GM21717 (cell line): ENCODE measurements at regions not wholly inside any gene's neighbourhood (a gene's known extent, or its start where the extent isn't known, plus 50 kb on each side); places are given as distances from the start of the nearest gene placed in this dataset.
"Not testable (repeated sequence)": the region's sequence is repeated elsewhere in the genome, so short reads cannot be mapped to it uniquely, and the experiment has no call there.

Experiments used
- ATAC-seq: cut with Tn5 transposase; IDR thresholded peaks from one replicate; pipeline ENCODE4 v1.9.1; 2021; ENCODE audit warnings: mild to moderate bottlenecking, moderate library complexity; ENCODE audit not compliant: unreplicated experiment

DNA sequence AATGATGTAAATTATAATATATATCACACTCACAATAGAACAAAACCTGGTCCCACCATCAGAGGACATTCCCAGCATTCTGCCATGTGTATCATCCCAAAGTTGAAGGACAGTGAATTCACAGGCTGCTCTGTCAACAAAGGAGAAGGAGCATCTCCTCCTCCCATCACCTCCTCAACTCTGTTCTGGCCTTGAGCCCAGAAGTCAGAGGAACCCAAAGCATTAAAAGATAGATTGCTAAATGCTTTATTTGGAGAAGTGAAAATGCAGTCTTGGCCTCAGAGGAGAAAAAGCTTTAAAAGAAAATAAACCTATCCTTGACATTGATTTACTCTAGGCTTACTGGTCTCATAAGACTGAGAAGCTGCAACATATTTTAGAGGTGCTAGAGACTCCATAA, 268.8 kb upstream of the RASGEF1B start:
- ATAC-seq = no peak

DNA sequence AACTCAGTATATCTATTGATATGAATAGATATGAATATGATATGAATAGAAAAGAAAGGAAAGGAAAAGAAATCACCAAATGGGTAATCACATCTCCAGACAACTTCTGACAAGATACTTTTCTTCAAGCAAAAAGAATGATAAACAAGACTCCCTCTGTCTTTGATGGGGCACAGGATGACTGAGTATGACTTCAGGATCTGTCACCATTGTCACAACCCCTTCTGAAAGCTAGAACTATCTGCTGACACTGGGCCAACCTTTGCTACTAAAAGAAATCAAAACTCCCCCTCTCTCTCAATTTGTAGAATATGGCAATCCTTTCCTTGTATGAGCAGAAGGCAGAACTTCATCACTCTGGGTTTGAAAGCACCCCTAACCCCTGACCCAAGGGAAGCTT, 267.2 kb upstream of the RASGEF1B start:
- no peak for ATAC-seq

DNA sequence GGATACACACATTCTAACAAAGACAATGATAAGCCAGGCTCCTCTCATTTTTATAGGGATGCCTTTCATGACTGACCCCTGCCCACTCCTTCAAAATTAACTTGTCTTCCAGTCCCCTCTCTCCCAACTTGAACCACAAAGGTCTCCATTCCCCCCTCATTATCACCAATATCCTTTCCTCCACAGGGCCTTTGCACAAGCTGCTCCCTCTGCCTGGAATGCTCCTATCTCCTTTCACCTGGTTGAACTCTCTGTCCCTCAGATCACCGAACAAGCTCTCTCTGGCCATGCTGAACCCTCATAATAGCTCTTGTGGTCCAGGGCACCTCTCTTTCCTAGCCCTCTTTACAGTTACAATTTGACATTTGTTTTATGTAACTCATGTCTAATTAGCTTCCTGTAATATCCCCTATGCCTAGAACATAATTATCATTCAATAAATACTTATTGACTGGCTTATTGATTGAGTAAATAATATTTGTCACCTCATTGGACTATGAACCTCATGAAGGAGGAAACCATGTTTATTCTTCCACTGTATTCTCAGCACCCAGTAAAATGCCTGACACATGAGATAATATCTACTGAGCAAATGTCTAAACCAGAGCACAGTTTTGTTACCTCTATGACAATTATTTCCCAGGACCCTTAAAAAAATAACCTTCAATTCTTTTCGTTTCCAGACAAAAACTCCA, 266.3 kb upstream of the RASGEF1B start:
- ATAC-seq = no peak

DNA sequence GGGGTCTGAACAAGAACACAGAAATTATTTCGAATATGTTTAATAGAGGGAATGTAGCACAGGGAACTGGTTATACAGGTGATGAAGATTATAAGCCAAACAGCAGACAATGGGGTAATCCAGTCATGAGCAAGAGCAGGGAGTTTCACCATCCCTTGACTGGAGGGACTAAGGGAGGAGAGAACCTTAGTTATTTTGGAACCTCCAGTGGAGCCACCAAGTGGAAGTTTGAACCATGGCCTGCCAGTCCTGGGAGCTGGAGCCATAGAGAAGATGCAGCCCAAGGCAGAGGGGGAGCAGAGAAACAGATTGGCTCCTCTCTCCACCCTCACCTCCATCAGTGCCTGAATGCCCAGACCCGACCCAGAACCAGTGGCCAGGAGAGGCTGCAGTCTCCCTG, 264.6 kb upstream of the RASGEF1B start:
- no peak for ATAC-seq

DNA sequence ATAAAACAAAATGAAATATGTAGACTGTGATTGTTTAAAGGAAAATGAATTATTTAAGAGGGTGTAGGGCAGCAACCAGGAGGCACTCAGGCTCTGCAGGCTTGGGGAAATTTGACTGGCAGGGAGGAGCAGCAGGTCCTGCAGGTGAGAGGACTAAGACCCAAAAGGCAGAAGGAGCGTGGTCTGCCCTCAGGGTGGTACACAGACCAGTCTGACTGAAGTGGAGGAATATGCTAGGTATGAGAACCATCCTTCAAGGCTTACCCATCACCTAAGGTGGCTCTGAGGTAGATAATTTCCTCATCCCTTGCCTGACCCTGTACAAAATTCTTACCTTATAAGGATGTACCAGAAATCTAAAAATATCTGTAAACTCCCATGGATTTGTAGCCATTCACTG, 261.3 kb upstream of the RASGEF1B start:
- ATAC-seq = no peak

DNA sequence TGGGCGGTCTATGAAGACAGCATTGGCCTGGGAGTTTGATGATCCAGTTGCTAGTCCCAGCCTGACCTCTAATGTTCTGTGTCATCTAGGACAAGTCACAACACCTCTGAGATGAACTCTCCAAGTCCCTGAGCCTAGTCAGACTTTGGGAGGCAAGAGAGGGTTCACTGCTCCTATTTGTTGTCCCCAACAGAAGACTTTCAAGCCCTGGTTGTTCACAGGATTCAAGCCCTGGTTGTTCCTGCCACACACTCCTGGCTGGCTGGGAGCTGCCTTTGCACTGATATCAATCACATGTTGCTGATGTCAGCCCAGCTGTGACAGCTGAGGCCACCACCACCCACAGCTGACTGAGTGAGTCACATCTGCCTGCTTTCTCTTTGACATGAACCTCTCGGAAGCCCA, 253.2 kb upstream of the RASGEF1B start:
- ATAC-seq = peak; percentile 99

DNA sequence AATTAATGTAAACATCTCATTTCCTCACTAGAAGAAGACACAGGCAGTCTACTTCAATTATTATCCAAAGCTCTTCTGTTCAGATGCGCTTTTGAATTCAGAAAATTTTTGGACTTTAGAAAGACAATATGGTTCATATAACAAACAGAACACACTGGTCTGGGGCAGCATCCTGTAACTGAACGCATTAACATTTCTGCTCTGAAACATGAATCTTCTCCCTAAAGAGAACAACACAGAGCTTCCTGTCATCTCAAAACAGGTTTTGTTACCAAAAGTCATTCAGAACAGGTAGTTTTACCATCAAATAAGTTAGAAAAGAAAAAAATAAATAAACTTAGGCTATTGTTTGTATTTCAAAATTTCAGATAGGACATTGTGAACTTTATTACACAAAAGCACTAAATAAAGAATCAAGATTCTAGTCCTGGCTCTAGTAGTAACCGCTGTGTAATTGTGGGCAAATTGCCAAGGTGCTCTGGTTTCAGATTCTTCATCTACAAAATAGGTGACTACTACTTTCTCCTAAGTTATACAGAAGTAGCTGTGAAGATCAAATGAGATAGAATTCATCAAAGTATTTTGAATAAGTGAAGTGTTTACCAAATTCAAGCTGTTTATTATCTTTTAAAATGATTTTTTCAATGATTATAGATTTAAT, 252.3 kb upstream of the RASGEF1B start:
- ATAC-seq = no peak

DNA sequence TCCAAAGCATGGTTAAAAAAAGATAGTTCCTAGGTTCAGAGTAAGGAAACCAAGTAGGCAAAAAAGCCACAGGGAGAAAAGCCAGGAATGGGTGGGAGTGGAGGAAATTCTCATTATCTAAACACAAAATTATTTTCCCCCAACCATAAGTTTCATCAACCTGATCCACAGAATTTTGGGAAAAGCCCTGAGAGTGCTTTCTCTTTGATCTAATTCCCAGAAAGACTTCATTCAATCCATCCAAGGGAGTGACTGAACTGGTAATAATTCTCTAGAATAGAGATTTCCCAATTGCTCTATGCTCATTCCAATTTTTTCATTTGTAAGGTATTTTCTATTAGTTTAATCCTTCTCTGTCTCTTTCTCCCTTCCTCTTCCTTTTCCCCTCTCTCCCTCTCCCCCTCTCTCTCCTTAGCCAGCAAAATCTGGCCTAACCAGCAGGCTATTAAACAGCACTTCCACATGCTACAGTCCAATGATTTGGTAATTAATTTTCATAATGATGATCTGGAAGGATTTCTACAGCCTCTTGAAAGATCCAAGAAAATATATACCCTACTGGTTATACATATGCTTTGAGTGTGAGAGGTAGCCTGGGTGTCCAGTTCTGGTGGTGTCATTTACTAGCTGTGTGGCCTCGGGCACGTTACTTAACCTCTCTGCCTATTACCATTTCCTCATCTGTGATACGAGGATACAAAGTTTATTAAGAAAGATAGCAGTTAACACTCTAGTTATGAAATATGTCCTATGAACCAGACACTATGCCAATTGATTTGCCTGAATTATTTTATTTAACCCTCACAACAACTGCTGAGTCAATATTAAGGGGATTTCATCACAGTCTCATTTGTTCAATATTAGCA, 251.5 kb upstream of the RASGEF1B start:
- no peak for ATAC-seq

DNA sequence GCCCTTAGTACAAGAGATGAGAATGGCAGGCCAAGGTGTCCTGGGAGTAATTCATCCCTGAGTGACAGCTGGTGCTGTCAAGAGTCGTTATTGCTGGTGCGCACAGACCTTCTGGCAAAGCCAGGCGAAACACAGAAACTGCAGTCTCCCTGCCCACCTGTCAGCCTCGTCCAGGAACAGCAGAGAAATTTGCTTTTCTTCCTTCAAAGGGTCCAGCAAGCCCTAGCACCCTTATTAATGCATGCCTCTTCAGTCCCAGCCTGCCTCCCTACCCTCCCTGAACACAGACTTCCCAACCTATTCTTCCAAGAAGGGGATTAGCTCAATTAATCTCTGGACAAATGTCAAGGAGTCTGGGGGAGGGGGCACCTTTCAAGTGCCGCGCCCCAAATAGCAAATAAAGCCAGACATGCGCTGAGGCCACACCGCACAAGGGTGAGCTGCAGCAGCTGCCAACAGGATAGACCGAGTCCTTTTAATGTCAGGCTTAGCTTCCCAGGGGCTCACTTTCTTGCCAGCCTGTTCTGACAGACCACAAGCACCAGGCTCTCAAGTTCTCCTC, 250.7 kb upstream of the RASGEF1B start:
- no peak for ATAC-seq

DNA sequence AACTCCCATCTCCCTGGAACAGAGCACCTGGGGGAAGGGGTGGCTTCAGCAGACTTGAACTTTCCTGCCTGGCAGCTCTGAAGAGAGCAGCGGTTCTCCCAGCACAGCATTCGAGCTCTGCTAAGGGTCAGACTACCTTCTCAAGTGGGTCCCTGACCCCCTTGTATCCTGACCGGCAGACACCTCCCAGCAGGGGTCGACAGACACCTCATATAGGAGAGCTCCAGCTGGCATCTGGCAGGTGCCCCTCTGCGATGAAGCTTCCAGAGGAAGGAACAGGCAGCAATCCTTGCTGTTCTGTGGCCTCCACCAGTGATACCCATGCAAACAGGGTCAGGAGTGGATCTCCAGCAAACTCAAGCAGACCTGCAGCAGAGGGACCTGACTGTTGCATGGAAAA, 244.1 kb upstream of the RASGEF1B start:
- no peak for ATAC-seq

DNA sequence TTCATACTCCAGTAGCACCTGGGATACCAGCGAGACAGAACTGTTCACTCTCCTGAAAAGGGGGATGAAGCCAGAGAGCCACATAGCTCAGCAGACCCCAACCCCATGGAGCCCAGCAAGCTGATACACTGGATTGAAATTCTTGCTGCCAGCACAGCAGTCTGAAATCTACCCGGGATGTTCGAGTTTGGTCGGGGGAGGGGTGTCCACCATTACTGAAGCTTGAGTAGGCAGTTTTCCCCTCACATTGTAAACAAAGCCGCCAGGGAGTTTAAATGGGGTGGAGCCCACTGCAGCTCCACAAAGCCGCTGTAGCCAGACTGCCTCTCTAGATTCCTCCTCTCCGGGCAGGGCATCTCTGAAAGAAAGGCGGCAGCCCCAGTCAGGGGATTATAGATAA, 243.7 kb upstream of the RASGEF1B start:
- ATAC-seq = not testable (repeated sequence)

DNA sequence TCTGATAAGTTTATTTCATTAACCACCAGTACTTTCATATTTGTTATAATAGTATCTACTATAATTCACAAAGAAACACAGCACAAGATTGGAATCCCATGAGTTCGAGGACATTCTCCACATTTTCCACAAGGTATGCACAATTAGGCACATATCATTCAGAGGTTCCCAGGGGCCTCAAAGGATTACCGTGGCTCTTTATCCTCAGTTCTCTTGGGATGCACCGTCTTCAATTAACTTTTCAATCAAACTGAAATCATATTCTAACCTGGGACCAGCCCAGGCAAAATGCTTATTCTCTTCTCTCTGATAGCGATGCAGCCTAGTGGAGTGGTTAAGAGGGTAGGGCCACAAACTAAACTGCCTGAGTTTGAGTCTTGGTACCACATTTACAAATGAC, 242.6 kb upstream of the RASGEF1B start:
- ATAC-seq = no peak

DNA sequence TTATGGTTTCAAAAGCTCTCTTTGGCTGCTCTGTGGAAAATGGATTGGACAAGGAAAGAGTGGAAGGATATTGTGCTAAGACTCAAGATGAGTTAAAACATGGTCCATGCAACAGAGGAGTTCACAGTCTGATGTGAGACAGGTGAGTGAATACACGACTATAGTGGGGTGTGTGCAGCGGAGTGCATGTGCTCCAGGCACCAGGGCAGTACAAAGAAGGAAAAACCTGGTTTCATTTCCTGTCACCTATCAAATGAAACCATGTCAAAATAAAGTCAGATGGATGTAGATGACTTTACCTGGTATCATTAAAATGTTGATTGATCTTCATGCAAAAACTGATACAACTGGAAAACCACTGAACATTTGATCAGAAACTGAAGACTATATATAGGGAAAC, 241.0 kb upstream of the RASGEF1B start:
- no peak for ATAC-seq

DNA sequence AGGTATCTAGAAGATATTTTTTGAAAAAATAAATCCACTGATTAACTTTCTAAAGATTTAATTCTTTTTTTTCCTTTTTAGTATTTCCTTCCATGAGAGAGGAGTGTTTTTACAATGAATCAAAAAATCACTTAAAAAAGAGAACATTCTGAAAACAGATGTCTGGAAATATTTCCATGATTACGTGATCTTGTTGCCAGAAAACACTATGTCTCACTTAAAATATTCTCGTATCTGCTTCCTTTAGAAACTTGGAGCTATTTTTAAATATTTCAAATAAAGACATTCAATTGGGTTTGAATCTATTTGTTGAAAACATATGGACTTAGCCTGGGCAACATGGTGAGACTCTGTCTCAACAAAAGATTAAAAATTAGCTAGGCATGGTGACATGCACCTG, 232.8 kb upstream of the RASGEF1B start:
- no peak for ATAC-seq

DNA sequence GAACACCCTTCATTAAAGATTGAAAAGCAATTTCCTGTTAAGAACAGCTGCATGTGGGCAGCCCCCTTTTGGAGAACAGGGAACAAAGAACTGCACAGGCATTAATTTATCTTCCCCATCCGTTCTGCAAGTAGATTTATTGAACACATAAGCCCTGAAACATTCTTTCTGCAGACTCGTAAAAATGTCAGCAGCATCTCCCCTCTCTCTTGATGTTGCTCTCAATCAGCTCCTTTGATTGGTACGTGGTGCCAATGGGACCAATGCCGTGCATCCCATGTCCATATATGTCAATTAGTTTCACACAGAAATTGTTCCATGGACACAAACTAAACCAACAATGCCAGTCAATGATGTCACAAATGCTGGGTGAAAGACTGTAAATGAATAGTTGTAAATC, 228.5 kb upstream of the RASGEF1B start:
- ATAC-seq = no peak

DNA sequence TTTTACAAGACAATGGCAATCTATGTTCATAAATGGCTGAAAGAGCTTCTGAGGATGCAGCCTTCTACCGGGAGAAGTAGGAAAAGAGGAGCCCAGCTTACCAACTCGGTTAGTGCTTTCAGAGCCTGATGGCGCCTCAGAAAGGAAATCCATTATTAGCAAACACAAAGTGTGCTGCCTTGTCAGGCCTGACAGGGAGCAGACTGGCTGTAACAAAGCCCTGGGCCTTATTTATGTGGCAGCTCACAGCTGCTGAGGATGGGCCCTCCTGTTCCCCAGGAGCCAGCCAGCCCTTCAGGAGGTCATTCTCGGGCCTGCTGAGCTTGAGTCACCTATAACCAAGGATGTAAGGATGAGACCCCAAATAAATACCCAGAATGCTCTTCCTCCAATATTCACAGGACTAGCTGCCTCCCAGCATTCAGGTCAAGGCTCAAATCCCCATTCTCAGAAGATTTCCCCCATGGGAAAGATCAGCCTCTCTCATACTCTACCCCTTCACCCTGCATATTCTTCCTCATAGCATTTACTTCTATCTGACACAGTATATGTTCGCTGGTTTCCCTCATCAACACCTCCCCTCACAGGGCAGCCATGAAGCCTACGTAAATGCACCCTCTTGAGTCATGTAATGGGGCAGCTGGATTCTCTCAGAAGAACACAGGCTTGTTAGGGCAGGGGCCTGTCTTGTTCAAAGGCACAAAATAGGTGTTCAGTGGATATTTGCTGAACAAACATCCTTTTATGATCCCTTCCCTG, 227.0 kb upstream of the RASGEF1B start:
- no peak for ATAC-seq

DNA sequence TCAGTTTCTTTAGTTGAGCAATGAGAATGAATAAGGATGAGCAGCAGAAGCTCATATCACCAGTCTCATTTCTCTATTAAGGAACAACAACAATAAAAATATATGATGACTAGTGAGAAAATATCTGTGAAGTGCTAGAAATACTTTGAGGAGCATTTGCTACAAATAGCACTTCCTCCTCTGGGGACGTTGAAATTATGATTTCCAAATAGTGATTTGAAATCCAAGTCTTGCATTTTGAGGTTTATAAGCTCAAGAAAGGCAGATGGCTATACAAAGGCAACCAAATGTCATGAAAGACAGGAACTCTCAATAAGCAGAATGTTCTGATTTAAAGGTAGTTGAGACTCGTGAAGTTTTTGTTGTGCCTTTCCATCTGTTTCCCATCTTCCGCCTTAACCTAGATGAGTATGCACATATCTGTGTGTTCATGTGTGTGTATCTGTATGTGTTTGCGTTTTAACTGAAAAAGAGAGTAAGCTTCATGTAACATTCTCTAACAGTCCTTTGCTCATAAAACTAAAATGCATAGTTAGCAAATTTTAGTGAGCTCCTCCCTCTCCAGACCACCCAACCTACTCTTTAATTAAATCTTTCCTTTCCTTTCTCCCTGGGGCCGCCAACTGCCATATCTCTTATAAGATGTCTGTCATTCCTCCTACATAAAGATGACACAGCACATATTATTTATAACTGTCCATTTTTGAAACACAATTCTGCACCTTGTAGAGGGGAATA, 222.6 kb upstream of the RASGEF1B start:
- ATAC-seq = no peak

DNA sequence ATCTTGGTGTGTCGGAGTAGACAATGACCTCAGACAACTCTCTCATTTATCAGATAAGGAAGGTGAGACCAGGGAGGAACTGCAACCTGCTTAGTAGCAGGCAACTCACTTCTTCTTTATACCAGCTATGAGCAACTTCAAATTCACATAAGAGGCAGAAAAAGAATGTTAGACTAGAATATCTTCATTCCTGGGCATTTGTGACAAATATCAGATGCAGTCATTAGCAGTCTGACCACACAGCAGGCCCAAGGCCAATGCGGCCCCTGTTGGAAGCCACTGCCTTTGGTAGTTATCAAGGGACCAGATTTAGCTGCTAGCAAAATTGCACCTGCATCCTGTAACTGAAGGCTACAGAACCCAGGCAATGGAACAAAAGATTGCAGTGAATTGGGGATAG, 219.2 kb upstream of the RASGEF1B start:
- ATAC-seq = no peak

DNA sequence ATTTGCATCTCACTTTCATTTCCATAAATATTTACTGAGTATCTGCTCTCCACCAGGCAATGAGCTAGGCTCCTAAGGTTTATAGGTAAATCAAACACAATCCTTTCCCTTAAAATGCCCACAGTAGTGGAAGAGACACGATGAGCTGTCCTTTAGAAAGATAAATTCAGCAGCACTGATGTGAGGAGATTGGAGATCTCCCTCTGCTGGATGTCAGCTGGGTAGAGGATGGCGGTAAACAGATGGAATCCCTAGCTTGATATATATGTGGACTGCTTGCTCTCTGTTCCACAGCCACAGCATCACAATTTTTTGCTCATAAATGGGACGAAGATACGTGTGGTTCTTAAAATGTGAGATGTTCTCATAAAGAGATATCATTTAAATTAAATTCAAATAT, 216.4 kb upstream of the RASGEF1B start:
- no peak for ATAC-seq

DNA sequence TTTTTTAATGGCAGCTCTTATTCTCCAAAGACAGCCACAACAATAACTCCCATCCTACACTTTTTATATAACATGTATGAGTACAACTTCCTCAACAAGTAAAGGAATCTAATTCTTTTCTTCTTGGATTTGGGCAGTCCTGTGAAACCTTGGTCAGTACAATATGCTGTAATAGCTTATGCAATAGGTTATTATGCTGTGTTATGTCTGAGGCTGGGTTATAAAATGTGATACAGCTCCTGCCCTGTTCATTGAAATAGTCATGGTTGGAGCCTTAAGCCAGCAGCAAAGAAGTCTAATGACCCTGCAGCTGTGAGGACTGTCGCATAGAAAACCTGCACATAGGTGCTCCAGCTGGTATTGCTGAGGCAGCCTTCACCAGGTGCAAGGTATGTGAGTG, 215.8 kb upstream of the RASGEF1B start:
- ATAC-seq = no peak
